ENCODE measurements at regions not wholly inside any gene's neighbourhood (a gene's known extent, or its start where the extent isn't known, plus 50 kb on each side); places are given as distances from the start of the nearest gene placed in this dataset.
"Not testable (repeated sequence)": the region's sequence is repeated elsewhere in the genome, so short reads cannot be mapped to it uniquely, and the experiment has no call there.

DNA sequence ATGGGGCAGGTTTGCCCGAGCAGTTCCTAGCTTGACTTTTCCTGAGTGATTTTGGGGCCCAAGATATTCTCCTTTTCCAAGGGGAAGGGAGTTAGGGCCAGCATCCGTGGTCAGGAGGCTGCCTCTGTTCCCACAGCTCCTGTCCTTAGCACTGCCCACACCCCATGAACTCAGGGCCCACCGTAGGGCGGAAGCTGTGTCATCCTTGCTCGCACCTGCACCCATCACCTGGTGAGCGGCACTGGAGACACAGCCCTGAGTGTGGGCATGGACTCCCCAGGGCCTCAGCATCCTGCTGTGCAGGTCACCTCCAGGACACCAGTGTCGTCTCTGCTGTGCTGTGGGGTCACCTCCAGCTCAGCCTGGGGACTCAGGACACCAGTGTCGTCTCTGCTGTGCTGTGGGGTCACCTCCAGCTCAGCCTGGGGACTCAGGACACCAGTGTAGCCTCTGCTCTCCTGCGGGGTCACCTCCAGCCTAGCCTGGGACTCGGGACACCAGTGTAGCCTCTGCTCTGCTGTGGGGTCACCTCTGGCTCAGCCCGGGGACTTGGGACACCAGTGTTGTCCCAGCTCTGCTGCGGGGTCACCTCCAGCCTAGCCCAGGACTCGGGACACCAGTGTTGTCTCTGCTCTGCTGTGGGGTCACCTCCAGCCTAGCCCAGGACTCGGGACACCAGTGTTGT lies 322.9 kb downstream of the ADGRD1 start:
- DNase-seq, result no peak

DNA sequence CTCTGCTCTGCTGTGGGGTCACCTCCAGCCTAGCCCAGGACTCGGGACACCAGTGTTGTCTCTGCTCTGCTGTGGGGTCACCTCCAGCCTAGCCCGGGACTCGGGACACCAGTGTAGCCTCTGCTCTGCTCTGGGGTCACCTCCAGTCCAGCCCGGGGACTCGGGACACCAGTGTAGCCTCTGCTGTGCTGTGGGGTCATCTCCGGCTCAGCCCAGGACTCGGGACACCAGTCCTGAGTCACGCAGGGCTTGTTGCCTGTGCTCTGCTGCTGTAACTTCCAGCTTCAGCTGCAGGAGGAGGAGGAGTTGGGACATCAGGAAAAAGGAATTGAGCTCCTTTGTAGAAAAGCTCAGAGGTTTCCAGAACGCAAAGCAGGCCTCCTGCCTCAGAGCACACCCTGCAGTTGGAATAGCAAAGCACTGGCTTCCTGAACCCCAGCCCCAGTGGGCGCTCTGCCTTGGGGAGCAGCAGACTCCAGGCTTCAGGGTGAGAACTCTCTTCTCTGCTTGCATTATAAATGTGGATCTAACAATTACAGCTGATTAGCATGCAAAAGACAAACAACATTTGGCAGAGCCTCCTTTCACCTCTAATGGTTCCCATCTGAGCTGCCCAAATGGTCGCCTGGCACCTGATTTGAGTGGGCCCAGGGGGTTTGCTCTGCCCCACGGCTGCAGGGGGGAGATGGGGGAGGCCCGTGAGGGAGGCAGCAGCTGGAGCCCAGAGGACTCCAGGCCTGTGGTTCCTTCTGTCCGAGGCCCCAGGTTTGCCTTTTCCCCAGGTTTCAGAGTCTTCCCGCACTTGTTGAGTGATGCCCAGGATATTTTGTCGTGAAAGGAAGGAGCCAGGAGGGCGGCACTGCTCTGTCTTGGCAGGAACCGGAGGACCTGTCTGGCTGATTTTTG lies 323.7 kb downstream of the ADGRD1 start:
- DNase-seq, result not testable (repeated sequence)

DNA sequence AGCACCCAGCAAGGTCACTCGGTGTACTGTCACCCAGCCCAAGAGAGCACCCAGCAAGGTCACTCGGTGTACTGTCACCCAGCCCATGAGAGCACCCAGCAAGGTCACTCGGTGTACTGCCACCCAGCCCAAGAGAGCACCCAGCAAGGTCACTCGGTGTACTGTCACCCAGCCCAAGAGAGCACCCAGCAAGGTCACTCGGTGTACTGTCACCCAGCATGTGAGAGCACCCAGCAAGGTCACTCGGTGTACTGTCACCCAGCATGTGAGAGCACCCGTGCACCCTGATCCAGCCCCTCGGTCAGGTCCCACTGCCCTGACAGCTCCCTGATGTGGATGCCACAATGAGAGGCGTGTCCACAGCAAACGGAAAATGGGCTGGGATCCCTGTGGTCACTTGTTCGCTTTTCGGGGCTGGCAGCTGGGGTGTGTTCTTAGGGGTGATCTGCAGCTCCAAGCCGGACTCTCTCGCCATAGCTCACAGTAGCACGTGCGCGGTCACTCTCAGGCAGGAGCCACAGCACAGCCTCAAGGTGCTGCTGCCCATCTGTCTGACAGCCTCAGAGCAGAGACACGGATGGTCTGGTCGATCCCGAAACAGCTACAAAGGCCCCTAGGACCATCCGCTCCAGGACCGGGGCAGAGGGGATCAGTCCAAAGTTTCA lies 324.9 kb downstream of the ADGRD1 start:
- DNase-seq, result not testable (repeated sequence)

- DNase-seq, result no peak
Observed at GRCh38 chr12:131279281-131279921, 325.7 kb downstream of the ADGRD1 start.

- DNase-seq, result no peak
Observed at GRCh38 chr12:131280426-131280825, 326.7 kb downstream of the ADGRD1 start.

DNA sequence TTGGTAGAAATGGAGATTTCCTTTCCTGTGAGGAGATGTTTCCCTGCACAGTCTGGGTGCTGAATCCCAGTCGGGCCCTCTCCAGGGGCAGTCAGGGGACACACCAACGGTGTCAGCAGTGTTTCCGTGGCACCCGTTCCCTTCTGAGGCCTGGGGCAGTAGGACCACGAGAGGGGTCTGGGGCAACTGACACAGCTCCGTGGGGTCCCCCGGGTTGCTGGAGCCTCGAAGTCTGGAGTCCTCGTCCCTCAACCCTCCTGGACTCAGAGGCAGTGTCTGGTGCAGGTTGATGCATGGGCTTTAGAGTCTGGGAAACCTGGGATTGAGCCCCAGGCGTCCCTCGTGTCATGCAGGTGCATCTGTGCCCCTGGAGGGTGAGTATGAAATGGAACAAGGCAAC lies 327.3 kb downstream of the ADGRD1 start:
- DNase-seq, result no peak

DNA sequence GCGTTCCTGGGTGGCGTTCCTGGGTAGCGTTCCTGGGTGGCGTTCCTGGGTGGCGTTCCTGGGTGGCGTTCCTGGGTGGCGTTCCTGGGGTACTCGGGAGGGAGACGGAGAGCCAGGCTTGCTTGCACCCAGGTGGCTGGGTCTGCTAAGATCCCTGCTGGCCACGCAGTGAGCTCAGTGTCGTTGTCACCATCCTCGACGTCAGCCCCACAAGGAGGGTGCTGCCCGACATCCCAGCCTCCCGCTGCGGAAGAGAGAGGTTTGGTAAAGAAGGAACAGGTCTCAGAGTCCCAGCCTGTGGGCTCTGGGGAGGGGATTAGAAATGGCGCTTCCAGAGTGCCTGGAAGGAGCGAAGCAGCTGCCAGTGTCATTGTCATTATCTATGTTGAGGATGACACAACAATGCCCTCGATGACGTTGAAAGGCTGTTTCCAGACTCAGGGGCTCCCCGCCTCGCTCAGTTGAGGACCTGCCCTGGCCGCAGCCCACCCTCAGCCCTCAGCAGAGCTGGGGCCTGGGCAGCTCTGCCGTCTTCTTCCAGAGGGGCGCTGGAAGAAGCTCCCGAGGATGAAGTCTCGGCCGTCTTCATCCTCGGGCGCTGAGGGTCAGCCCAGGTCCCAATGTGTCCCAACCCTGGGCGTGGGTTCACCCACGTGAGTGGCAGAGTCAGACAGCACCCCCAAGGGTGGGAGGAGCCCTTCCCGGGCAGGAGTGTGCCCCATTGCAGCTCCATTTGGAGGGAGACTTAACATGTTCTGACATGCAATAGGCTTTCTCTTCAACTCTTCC lies 328.8 kb downstream of the ADGRD1 start:
- DNase-seq, result no peak

GRCh38 chr12:131283191-131283861 lies 329.6 kb downstream of the ADGRD1 start:
- DNase-seq, result no peak

DNA sequence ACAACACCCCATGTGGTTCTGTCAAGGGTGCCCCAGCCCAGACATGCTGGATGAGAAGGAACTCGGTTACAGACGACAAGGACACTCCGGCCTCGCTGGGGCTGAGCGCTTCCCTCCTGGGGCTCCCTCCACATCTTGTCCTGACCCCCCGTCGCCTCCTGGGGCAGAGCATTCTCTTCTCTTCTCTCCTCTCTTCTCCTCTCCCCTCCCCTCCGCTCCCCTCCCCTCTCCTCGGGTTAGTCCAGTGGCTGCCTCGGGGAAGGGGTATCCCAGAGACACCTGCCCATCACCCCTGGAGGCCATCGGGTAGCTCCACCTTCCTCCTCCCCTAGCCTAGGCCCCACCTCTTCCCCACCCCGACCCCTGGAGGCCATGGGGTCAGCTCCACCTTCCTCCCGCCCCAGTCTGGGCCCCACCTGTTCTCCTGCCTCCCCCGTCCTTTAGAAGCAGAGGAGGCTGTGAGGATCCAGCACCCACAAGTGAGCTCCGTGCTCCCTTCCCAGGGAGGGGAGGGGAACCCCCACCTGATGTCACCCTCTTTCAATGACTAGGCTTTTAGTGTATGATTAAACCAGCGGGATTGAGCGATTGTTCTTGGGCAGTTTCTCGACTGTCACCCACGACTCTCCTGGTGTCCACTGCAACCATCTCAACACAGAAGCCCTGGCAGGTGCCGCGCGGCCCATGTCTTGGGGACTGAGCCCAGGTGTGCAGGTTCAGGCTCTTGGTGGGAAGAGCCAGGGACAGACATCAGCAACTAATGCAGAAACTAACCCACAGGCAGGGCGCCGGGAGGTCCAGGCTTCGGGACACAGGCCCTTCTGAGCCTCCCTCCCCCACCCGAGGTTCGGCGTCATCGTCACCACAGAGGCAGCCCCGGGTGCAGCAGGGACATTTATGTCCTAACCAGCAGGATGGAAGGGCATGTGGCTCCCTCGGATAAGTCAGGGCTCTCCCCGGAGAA lies 330.4 kb downstream of the ADGRD1 start:
- not testable (repeated sequence) for DNase-seq

DNA sequence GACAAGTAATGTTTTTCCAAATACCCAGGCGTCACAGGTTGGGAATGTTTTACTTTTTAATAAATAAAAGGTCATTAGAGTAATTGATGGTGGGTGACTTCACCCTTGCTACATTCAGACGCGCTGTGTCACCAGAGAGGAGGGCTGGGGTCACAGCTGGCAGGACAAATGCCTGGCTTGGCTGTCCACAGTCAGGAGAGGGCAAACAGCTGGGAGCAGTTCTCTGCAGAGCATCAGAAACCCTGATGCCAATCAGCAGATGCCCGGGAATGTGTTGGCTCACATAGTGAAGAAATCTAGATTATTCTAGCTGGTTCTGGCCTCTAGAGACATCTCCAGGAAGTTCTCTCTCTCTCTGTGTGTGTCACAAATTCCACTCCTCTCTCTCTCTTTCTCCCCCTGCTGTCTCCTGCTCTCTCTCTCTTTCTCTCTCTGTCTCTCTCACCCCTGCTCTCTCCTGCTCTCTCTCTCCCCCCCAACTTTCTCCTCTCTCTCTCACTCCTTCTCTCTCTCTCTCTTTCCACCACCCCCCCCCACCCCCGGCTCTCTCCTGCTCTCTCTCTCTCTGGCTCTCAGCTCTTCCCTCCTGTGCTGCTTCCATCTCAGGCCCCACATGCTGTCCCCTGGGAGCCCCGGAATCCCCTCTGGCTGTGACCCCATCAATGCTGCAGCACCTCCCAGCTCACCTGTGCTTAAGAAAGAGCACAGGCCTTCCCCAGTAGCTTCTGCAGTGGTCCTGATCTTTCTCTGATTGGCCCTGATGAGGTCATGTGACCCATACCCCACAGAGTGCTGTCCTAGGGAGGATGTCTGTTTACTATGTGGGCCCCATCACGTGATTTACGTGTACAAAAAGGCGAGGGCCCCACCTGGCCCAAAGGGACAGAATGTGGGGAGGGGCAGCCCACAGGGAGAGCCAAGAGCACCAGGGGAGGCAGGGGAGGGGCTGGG lies 331.5 kb downstream of the ADGRD1 start:
- DNase-seq, result not testable (repeated sequence)

DNA sequence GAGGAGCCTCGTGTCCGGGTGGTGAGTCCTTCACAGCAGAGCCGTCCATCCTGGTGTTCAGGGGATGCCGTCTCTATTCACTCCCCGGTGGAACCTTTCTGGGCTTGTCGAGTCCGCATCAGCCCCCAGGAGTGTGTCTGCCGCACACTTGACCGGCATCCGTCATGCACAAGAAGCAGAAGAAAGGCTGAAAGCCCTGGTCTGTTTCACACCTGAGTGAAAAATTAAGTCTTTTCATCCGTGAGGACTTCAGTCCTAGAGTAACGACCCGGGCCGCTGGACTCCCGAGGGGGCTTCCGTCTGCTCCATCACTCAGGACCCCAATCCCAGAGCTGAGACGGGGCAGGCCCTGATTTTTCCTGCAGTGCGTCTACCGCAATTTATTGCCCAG lies 332.2 kb downstream of the ADGRD1 start:
- not testable (repeated sequence) for DNase-seq

GRCh38 chr12:131286301-131286700 lies 332.6 kb downstream of the ADGRD1 start:
- DNase-seq, result not testable (repeated sequence)

- no peak for DNase-seq
Observed at GRCh38 chr12:131287015-131287937, 333.6 kb downstream of the ADGRD1 start.

GRCh38 chr12:131287938-131288764 lies 334.4 kb downstream of the ADGRD1 start:
- DNase-seq, result no peak

GRCh38 chr12:131288765-131289695 lies 335.3 kb downstream of the ADGRD1 start:
- DNase-seq, result not testable (repeated sequence)

GRCh38 chr12:131289807-131290206 lies 336.1 kb downstream of the ADGRD1 start:
- not testable (repeated sequence) for DNase-seq
